DND-41 (cell line): ENCODE measurements at regions not wholly inside any gene's neighbourhood (a gene's known extent, or its start where the extent isn't known, plus 50 kb on each side); places are given as distances from the start of the nearest gene placed in this dataset.

Experiments used
- ATAC-seq: fragments of 200-7000 bp; cut with Tn5 transposase; 3 replicates; pipeline ENCODE4 v1.9.1; 2021; ENCODE audit warnings: low read depth; ENCODE audit not compliant: insufficient read depth
- DNase-seq: peaks from one replicate; pipeline ENCODE4 v3.0.0-alpha.2; 2020
- H2AFZ ChIP-seq: 2 replicates; pipeline ENCODE4 v1.6.0; 2012; ENCODE audit warnings: low read depth, low read length
- H3K27ac ChIP-seq: 2 replicates; pipeline ENCODE4 v1.5.1; 2012; ENCODE audit warnings: low read length, inconsistent platforms
- H3K27me3 ChIP-seq: fragments of 200-600 bp; sonication (generic); 2 replicates; pipeline ENCODE4 v1.6.0; 2012; ENCODE audit warnings: low read length, mild to moderate bottlenecking, inconsistent platforms; ENCODE audit not compliant: insufficient read depth, poor library complexity
- H3K36me3 ChIP-seq: 2 replicates; pipeline ENCODE4 v1.5.1; 2012; ENCODE audit warnings: low read length, inconsistent platforms; ENCODE audit not compliant: insufficient read depth
- H3K4me1 ChIP-seq: 2 replicates; pipeline ENCODE4 v1.5.1; 2012; ENCODE audit warnings: mild to moderate bottlenecking, low read length; ENCODE audit not compliant: insufficient read depth
- H3K4me2 ChIP-seq: 2 replicates; pipeline ENCODE4 v1.6.0; 2012; ENCODE audit warnings: mild to moderate bottlenecking, moderate library complexity, low read length, inconsistent platforms; ENCODE audit not compliant: insufficient read depth
- H3K4me3 ChIP-seq, 2 experiments: fragments of 200-600 bp in 1 of 2; shearing (Covaris generic) in 1 of 2; 2 replicates each; pipeline ENCODE4 v1.5.1; 2012 to 2016; ENCODE audit warnings: inconsistent platforms in 2 of 2, low read length in 2 of 2, mild to moderate bottlenecking in 2 of 2, low read depth in 1 of 2, moderate library complexity in 1 of 2
- H3K79me2 ChIP-seq: 2 replicates; pipeline ENCODE4 v1.6.0; 2012; ENCODE audit warnings: low read length, inconsistent platforms; ENCODE audit not compliant: insufficient read depth
- H3K9ac ChIP-seq: 2 replicates; pipeline ENCODE4 v1.6.0; 2012; ENCODE audit warnings: low read depth, mild to moderate bottlenecking, inconsistent platforms, low read length, moderate library complexity
- H3K9me3 ChIP-seq: 2 replicates; pipeline ENCODE4 v1.5.1; 2012; ENCODE audit warnings: low read length, moderate library complexity, mild to moderate bottlenecking, inconsistent platforms; ENCODE audit not compliant: insufficient read depth, severe bottlenecking
- H4K20me1 ChIP-seq: 2 replicates; pipeline ENCODE4 v1.6.0; 2012; ENCODE audit warnings: low read length; ENCODE audit not compliant: insufficient read depth
- CTCF ChIP-seq: IDR thresholded peaks from 2 replicates; pipeline ENCODE4 v1.5.1; 2012; ENCODE audit warnings: borderline replicate concordance, low read length, moderate library complexity, mild to moderate bottlenecking; ENCODE audit not compliant: poor library complexity, severe bottlenecking; ENCODE audit errors: extremely low read depth
- EZH2 ChIP-seq: IDR thresholded peaks from 3 replicates; pipeline ENCODE4 v1.6.1; 2012; ENCODE audit warnings: borderline replicate concordance, low read depth, mild to moderate bottlenecking, moderate library complexity, low read length, inconsistent platforms; ENCODE audit not compliant: severe bottlenecking

GRCh38 chr5:67677422-67677970, 480.9 kb upstream of the CD180 start:
- Histone ChIP-seq H3K4me3 (no peak overlapping the region), H4K20me1 (no peaks in the 10 kb centered on the region), H3K4me1 (no peaks in the 10 kb centered on the region), H3K9ac (no peak overlapping the region), H3K9me3 (no peaks in the 10 kb centered on the region), H3K4me2 (no peak overlapping the region), H2AFZ (no peak overlapping the region), H3K79me2 (no peaks in the 10 kb centered on the region), H3K27ac (no peak overlapping the region), H3K27me3 (no peaks in the 10 kb centered on the region), H3K36me3 (no peaks in the 10 kb centered on the region)
- DNase-seq (no peak), ATAC-seq (peak; percentile 55; the same call in 2 of the 3 replicates)
- no peak for TF ChIP-seq EZH2
- TF ChIP-seq CTCF = no peak

GRCh38 chr5:67676863-67677262, 480.3 kb upstream of the CD180 start:
- no peak overlapping the region for H3K4me3 ChIP-seq
- H3K79me2 ChIP-seq = no peaks in the 10 kb centered on the region
- H3K27ac ChIP-seq = no peak overlapping the region
- no peak for TF ChIP-seq EZH2
- no peak for TF ChIP-seq CTCF
- H3K4me1 ChIP-seq = no peaks in the 10 kb centered on the region
- no peak overlapping the region for H3K4me2 ChIP-seq
- H3K27me3 ChIP-seq = no peaks in the 10 kb centered on the region
- H3K9me3 ChIP-seq = no peaks in the 10 kb centered on the region
- DNase-seq = no peak
- no peaks in the 10 kb centered on the region for H3K36me3 ChIP-seq
- ATAC-seq = no peak
- H3K9ac ChIP-seq = no peak overlapping the region
- H2AFZ ChIP-seq = no peak overlapping the region
- H4K20me1 ChIP-seq = no peaks in the 10 kb centered on the region

GRCh38 chr5:67674159-67674655, 477.6 kb upstream of the CD180 start:
- Histone ChIP-seq H3K79me2 (no peaks in the 10 kb centered on the region), H2AFZ (no peak overlapping the region), H3K9me3 (peaks cover 4% of the 10 kb centered on the region), H3K27me3 (no peaks in the 10 kb centered on the region), H3K27ac (no peak overlapping the region), H4K20me1 (no peaks in the 10 kb centered on the region), H3K4me2 (no peak overlapping the region), H3K4me3 (no peak overlapping the region), H3K9ac (no peak overlapping the region), H3K36me3 (no peaks in the 10 kb centered on the region), H3K4me1 (no peaks in the 10 kb centered on the region)
- no peak for DNase-seq
- TF ChIP-seq CTCF (no peak), EZH2 (no peak)
- no peak for ATAC-seq
